ENCODE measurements at regions not wholly inside any gene's neighbourhood (a gene's known extent, or its start where the extent isn't known, plus 50 kb on each side); places are given as distances from the start of the nearest gene placed in this dataset.

GRCh38 chr5:3281366-3281765 lies 314.3 kb upstream of the IRX1 start:
- TF ChIP-seq CTCF (IDR thresholded peaks at IDR 0.05; ENCODE audit: control extremely low read depth in 1 of 3, insufficient read depth in 1 of 3, low read depth in 1 of 3, low read length in 3 of 3) (no peak), RFX5 (IDR thresholded peaks at IDR 0.05; ENCODE audit: borderline replicate concordance, low read depth, low read length) (no peak), MAFK (IDR thresholded peaks at IDR 0.05; ENCODE audit: low read depth, low read length) (no peak), TAF1 (IDR thresholded peaks at IDR 0.05; ENCODE audit: low read depth, low read length) (no peak), EP300 (IDR thresholded peaks at IDR 0.05; ENCODE audit: borderline replicate concordance in 1 of 2, low read depth in 2 of 2, low read length in 2 of 2) (no peak)
- TF ChIP-seq, protein P1, sequence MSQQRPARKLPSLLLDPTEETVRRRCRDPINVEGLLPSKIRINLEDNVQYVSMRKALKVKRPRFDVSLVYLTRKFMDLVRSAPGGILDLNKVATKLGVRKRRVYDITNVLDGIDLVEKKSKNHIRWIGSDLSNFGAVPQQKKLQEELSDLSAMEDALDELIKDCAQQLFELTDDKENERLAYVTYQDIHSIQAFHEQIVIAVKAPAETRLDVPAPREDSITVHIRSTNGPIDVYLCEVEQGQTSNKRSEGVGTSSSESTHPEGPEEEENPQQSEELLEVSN (IDR thresholded peaks at IDR 0.05), result no peak
